ENCODE measurements at regions not wholly inside any gene's neighbourhood (a gene's known extent, or its start where the extent isn't known, plus 50 kb on each side); places are given as distances from the start of the nearest gene placed in this dataset.

GRCh38 chr3:31369637-31370379, 162.9 kb upstream of the STT3B start:
- H3K4me2 ChIP-seq (ENCODE audit: low read depth, low read length), result no peak overlapping the region
- DNase-seq, result peak; percentile 48
- H2AK9ac ChIP-seq (replicated peaks; ENCODE audit: low read depth, low read length, poor library complexity), result no peak overlapping the region
- no TSS peak for BruUV-seq (replicated peaks)
- no peak overlapping the region for H2BK5ac ChIP-seq (ENCODE audit: low read depth, low read length, poor library complexity, severe bottlenecking)
- dilution Hi-C loops (cut with HindIII; ENCODE audit: low sequenced_read_pairs, unreplicated experiment), result no loop called here
- H3K56ac ChIP-seq (ENCODE audit: extremely low read depth, insufficient read depth, low read length), result no peak overlapping the region
- no peak overlapping the region for H2AK5ac ChIP-seq (ENCODE audit: low read depth, low read length)
- CTCF ChIA-PET, result no interaction called here
- peaks cover 1% of the 10 kb centered on the region; the same call in 1 of the 2 replicates for H3K4me1 ChIP-seq (ENCODE audit: control insufficient read depth, insufficient read depth, low read length)
- H3K79me1 ChIP-seq (ENCODE audit: low read depth in 1 of 2, low read length in 2 of 2), result no peaks in the 10 kb centered on the region
- H3K9me1 ChIP-seq (ENCODE audit: insufficient read depth, low read length), result no peaks in the 10 kb centered on the region
- no peak overlapping the region for H4K91ac ChIP-seq (ENCODE audit: insufficient read depth, low read depth, low read length)
- no peak overlapping the region for H4K8ac ChIP-seq (ENCODE audit: low read depth in 2 of 2, low read length in 2 of 2)
- intact Hi-C loops (cut with micrococcal nuclease), result loop anchor here (10.0 kb wide), 2 partner anchors 395 to 775 kb away; no protein-coding TSS in a partner anchor
- no peak overlapping the region for H4K5ac ChIP-seq (ENCODE audit: low read depth, low read length)
- H2AFZ ChIP-seq (replicated peaks; ENCODE audit: low read length, poor library complexity), result no peak overlapping the region
- no peak overlapping the region for H2BK15ac ChIP-seq (ENCODE audit: low read depth, low read length)
- no peaks in the 10 kb centered on the region for H3K27me3 ChIP-seq (ENCODE audit: control insufficient read depth, insufficient read depth, low read length)
- in situ Hi-C loops (cut with MboI; ENCODE audit: low sequenced_read_pairs), result no loop called here
- no peak overlapping the region for H3K9ac ChIP-seq (ENCODE audit: low read depth, low read length)
- H3K4me3 ChIP-seq (ENCODE audit: insufficient read depth, low read depth, low read length), result no peak overlapping the region
- peak overlapping the region; percentile 20; the same call in 1 of the 2 replicates for H3K14ac ChIP-seq (replicated peaks; ENCODE audit: low read depth, low read length)
- WGBS, 2 experiments (ENCODE audit: extremely low coverage in 2 of 2, insufficient read length in 1 of 2), result no CpG with 5 or more reads among the region's 2 CpGs
- 0 out of 2 replicates have a peak overlapping the region, but pooled peaks have one; percentile 11 for H2BK120ac ChIP-seq (ENCODE audit: low read depth, low read length)
- POLR2A ChIA-PET (ENCODE audit: unreplicated experiment), result no interaction called here
- H3K23ac ChIP-seq (ENCODE audit: low read depth, low read length), result no peak overlapping the region
- H3K4ac ChIP-seq (ENCODE audit: low read depth, low read length), result no peak overlapping the region
- no peak overlapping the region for H2BK20ac ChIP-seq (ENCODE audit: low read depth, low read length)
- peak overlapping the region; percentile 23; the same call in 1 of the 2 replicates for H3K18ac ChIP-seq (ENCODE audit: low read depth, low read length)
- H3K27ac ChIP-seq (ENCODE audit: insufficient read depth, low read length), result no peak overlapping the region
- TF ChIP-seq USF2 (IDR thresholded peaks at IDR 0.05; ENCODE audit: low read depth, low read length) (no peak), MAFK (IDR thresholded peaks at IDR 0.05; ENCODE audit: low read depth, low read length) (peak; percentile 89), BHLHE40 (IDR thresholded peaks at IDR 0.05; ENCODE audit: low read depth, low read length) (no peak), CHD1 (IDR thresholded peaks at IDR 0.05; ENCODE audit: low read depth, low read length) (no peak), NFE2L2 (IDR thresholded peaks at IDR 0.05; ENCODE audit: low read depth, low read length) (peak; percentile 94)
- no peaks in the 10 kb centered on the region for H4K20me1 ChIP-seq (ENCODE audit: insufficient read depth, low read length)
- peak; percentile 62 for ATAC-seq (ENCODE audit: low read depth)
- H3K9me3 ChIP-seq (ENCODE audit: control insufficient read depth, insufficient read depth, low read length), result no peaks in the 10 kb centered on the region
- no peaks in the 10 kb centered on the region for H3K36me3 ChIP-seq (ENCODE audit: control insufficient read depth, insufficient read depth, low read length)

Measured in IMR-90 (cell line).